GM21825 (cell line): ENCODE measurements at regions not wholly inside any gene's neighbourhood (a gene's known extent, or its start where the extent isn't known, plus 50 kb on each side); places are given as distances from the start of the nearest gene placed in this dataset.
"Not testable (repeated sequence)": the region's sequence is repeated elsewhere in the genome, so short reads cannot be mapped to it uniquely, and the experiment has no call there.

Experiments
- ATAC-seq: cut with Tn5 transposase; IDR thresholded peaks from one replicate; pipeline ENCODE4 v1.9.1; 2021; ENCODE audit warnings: mild to moderate bottlenecking, moderate library complexity; ENCODE audit not compliant: unreplicated experiment

- ATAC-seq, result no peak
Observed at GRCh38 chr3:11739706-11740105, 96.0 kb upstream of the VGLL4 start.

DNA sequence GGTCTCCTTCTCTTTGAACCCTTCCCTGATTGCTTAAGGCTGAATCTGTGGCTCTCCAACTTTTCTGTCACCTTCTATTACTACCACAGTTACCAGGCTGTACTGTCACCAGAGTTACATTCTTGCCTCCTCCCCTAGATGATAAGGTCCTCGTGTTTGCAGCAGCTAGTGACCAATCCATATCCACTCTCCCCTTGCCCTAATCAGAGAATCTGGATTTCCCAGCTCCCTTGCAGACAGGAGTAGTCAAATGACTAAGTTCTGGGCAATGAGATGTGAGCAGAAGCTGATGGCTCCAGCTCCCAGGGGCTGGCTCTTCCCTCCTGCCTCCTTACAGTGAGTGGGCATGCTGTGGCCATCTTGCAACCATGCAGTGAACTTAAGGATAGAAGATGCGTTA is 95.4 kb upstream of the VGLL4 start:
- no peak for ATAC-seq

GRCh38 chr3:11737742-11738141 is 94.0 kb upstream of the VGLL4 start:
- no peak for ATAC-seq

DNA sequence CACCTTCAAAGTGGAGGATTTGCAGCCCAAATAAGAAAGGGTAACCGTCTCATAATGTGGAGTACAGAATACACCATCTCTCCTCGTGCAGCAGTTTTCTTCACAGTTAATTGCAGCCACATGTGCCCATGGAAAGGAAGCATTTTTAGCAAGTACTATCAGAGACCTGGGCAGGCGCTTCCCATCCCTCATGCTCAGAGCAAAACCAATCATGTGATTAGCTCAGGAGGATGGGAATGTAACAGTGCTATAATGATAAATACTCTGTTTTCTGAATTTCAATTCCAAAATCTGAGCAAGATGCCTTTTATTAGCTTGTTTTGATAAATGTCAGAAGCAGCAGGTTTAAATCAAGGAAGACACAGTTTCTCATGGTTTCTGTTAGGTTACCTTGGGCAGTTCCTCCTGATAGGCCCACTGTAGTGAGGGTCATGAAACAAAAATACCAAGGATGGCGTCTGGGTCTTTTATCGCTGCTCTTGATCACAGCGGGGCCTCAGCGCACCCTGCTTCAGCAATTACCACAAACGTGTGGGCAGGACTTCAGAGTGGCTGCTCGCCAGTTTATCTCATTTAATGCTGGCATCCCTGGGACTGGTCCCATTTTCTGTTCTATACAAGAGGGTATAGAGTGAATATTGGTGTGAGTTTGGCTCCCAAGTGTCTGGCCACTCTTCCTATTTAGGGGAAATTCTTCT is 92.6 kb upstream of the VGLL4 start:
- no peak for ATAC-seq

GRCh38 chr3:11735638-11736037 is 91.9 kb upstream of the VGLL4 start:
- ATAC-seq, result no peak

DNA sequence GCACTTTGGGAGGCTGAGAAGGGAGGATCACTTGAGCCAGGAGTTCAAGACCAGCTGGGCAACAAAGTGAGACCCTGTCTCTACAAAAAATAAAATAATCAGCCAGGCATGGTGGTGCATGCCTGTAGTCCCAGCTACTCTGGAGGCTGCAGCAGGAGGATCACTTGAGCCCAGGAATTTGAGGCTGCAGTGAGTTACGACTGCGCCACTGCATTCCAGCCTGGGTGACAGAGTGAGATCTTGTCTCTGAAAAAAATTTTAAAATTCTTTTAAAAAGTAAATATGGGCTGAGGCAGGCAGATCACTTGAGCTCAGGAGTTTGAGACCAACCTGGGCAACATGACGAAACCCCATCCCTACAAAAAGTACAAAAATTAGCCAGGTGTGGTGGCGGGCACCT is 91.4 kb upstream of the VGLL4 start:
- ATAC-seq, result not testable (repeated sequence)

DNA sequence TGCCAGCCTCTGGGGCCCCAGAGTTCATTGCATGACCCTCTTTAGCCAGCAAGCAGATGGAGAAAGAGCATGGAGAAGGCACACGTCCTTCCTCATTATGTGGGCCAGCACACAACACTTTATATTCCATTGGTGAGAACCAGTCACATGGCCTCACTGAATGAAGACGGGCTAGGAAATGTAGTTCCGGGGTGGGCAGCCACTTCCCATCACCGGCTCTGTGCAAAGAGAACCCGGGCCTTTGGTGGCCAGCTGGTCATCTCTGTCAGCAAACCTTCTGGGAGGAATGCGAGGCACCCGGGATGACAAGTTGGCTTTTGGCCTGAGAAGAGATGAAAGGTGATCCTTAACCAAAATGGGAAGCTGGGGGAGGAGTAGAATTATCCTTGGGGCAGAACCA is 90.2 kb upstream of the VGLL4 start:
- ATAC-seq, result no peak

- ATAC-seq, result no peak
Observed at GRCh38 chr3:11727207-11727606, 83.5 kb upstream of the VGLL4 start.

GRCh38 chr3:11726146-11726545 is 82.4 kb upstream of the VGLL4 start:
- no peak for ATAC-seq

DNA sequence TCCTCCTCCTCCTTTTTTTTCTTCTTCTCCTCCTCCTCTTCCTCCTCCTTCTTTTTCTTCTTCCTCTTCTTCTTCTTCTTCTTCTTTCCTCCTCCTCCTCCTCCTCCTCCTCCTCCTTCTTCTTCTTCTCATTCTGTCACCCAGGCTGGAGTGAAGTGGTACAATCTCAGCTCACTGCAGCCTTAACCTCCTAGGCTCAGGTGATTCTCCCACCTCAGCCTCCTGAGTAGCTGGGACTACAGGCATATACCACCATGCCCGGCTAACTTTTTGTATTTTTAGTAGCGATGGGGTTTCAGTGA is 81.6 kb upstream of the VGLL4 start:
- ATAC-seq, result not testable (repeated sequence)

DNA sequence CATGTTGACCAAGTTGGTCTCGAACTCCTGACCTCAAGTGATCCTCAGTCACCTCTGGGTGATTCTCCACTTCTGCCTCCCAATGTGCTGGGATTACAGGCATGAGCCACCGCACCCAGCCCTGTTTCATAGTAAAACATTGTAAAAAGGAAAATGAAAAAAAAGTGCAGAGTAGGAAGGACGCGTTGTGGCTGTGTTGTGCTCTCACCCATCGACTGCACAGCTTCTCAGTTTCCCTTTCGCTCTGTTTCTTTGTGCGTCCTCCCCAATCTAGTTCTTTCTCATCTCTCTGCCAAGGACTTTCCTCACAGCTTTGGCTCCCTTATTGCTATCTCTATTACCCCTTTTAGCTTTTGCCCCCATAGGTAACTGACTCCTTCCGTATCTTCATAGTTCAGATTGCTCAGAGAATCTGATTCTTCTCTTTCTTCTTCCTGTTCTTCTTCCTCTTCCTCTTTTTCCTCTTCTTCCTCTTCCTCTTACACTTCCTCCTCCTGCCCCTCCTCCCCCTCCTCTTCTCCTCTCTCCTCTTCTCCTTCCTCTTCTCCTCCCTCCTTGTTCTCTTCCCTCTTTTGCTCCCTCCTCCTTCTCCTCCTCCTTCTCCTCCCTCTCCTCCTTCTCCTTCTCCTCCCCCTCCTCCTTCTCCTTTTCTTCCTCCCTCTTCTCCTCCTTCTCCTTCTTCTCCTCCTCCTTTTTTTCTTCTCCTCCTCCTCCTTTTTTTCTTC is 81.1 kb upstream of the VGLL4 start:
- peak; percentile 46 for ATAC-seq

DNA sequence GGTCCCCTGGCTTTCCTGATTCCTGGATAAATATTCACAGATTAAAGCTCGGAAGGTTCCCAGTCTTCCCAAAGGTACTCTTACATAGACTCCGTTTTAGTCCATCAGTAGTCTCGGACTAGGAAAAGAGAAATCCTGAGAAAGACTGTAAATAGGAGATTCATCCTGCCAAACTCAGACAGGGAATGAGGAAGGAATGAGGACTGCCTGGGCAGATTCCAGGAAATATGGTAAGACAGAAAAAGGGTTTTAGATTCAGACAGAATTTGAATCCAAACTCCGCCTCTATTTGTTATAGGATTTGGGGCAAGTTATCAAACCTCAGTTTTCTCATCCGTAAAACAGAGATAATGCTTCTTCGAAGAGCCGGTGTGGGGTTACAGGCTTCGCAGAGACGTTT is 77.8 kb upstream of the VGLL4 start:
- no peak for ATAC-seq

DNA sequence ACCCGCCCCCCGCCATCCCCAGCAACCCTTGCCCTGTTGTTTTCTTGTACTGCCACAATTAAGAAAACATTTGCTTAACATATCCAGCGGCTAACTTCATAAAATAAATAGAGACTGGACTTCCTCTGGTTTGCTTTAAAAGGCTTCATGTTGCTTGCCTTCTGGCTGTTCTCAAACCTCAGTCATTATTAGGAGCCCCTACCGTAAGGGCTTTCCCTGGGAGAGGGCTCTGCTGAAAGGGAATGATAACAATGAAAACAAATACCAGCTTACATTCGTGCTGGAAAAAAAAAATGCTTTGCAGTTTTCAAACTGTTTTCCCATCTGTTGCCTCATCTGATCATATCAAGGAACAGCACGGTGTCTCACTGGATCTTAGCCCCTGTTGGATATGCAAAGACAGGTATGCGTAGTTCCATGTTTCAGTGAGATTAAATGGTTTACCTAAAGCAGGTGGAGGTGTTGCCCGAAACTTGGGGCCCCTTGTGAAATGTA is 77.2 kb upstream of the VGLL4 start:
- ATAC-seq, result no peak

DNA sequence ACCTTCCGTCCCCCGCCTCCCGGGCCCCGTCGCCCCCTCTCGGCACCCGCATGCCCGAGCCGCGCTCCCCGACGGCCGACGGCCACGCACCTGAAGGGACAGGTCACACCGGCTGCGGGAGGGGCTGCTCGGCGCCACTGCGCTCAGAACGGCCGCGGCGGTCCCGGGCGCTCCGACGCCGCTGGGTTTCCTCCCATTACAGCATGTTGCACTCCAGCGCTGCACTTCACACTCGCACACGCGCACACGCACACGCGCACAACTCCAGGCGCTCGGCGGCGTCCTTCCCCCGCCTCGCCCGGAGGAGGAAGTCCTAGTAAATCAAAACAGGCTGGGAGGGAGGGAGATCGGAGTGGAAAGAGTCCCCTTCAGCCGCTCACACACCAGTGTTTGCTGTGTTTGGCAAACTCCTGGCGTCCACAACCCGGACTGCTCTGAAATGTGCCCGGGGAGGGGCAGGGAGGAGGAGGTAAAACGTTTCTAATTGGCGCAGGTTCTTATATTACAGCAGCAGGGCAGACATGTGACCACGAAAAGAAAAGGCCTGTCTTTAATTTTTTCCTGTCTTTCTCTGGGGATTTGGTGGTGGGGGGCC is 76.7 kb upstream of the VGLL4 start:
- ATAC-seq, result peak; percentile 34

DNA sequence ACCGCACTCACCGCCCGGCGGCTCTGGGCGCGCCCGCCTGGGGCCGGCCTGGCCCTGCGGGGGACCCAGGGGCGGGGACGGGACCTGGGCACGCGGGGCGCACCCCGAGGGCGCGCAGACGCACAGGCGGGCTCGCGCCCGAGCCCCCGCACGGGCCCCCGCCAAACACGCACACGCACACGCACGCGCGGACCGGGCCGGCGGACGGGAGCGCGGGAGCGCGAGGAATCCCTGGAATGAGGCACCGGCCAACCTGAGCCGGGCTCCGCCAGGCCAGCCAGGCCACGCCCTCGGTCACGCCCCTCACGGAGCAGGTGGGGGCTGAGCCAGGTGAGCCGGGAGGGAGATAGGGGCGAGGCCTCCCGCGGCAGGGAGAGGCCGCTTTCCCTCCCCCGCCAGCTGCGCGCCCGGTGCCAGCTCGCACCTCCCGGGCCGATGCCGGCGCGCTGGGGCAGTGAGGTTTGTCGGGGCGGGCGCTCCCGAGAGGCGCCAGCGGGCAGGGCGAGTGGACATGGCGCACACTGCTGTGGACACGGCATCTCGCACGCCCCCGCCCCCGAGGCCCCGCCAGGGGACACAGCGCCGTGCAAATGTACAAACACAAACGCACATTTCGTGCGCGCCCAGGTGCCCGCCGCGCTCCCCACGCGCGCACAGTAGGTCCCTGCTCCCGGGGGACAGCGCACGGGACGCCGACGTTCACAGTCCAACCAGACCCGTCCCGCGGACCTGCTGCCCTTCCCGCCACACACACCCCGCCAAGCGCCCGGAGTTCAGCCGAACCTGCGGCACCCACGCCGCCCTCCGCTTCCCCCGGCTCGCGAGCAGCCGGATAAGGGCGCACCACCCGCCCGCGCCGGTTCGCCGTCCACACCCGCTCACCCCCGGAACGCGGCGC is 75.9 kb upstream of the VGLL4 start:
- peak; percentile 67 for ATAC-seq

- ATAC-seq, result peak; percentile 26
Observed at GRCh38 chr3:11718637-11719405, 75.1 kb upstream of the VGLL4 start.

- ATAC-seq, result no peak
Observed at GRCh38 chr3:11717768-11718636, 74.3 kb upstream of the VGLL4 start.

- ATAC-seq, result no peak
Observed at GRCh38 chr3:11717301-11717700, 73.6 kb upstream of the VGLL4 start.

DNA sequence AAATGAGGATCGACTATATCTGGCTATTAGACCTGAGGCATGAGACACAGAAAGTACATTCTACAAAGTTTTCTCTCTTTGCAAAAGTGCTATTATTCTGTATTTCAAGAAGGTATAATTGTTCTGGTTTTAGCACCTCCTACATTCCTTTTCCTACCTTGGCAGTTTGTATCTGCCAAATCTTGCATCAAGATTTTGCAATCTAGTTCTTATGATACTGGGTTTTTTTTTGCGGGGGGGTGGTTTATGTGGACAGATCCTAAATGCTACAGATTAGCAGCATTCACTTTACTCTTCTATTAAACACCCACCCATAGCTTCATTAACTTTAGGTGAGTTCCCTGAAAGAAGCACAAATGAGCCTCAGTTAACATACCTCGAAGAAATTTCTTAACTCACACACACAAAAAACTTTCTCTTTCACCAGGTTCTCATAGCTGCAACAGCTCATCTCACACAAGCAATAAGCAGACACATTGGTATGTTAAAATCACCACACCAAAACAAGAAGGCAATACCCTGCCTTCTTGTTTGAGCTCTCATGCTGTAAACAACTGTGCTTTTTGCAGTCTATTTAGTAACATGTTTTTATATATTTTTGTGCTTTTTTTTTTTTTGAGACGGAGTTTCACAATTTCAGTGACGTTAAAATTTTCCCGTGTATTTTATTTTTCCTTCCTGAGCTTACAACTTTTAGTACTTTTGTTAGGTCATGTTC is 73.0 kb upstream of the VGLL4 start:
- no peak for ATAC-seq
